HG03565 (cell line): ENCODE measurements at regions not wholly inside any gene's neighbourhood (a gene's known extent, or its start where the extent isn't known, plus 50 kb on each side); places are given as distances from the start of the nearest gene placed in this dataset.

Experiments used
- ATAC-seq: cut with Tn5 transposase; IDR thresholded peaks from one replicate; pipeline ENCODE4 v1.9.1; 2021; ENCODE audit warnings: mild to moderate bottlenecking, moderate library complexity; ENCODE audit not compliant: unreplicated experiment

DNA sequence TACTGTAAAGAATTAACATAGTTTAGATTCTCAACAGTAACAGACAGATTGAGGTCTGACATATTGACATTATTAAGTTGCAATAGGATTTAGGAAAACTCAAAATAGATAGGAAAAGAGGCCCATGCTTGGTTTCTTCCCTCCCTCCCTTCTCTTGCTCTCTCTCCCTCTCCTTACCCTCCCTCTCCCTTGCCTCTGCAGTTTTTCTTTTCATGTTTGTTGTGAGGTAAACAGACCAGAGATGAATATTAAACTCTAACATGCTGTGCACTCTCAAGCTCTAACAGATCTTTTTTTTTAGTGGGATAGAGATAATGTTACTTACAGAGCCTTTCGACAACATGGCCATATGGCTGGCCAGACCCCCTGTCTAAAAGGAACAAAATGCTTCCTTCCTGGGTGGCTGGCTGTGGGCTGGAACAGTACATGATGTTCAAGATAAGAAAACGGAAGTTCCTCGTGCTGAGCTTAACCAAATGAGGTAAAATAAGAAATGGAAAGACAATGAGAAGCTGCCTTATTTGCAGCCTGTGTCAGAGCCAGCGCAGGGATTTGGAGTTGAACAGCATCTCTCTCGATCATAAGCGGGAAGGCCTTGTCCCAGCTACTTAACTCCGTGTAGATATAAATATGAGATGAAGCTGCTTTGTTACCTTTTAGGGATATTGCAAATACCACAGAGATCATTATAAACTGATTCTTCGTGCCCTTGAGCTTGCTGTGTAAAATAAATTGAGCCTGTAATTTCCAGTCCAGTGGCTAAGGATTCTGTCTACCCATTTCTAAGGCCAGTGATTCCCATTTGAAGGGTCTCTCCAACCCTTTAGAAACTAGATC, 391.9 kb upstream of the NPVF start:
- no peak for ATAC-seq

DNA sequence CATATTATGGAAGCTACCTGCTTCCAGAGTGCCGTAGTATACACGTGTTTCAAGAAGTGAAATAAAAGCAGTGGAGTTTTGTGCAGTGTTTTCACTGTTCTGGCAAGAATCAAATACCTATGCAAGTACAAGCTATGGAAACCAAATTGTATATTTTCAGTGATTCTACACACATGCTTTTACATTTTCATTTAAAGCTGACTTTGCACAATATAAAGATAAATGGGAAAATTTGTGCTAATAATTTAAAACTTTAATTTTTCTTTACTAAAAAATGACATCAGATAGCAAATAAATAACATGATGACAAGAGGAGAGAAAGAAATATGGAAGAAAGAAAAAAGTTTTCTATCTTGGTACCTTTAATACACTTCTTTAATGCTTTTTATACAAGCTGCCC, 393.7 kb upstream of the NPVF start:
- no peak for ATAC-seq

DNA sequence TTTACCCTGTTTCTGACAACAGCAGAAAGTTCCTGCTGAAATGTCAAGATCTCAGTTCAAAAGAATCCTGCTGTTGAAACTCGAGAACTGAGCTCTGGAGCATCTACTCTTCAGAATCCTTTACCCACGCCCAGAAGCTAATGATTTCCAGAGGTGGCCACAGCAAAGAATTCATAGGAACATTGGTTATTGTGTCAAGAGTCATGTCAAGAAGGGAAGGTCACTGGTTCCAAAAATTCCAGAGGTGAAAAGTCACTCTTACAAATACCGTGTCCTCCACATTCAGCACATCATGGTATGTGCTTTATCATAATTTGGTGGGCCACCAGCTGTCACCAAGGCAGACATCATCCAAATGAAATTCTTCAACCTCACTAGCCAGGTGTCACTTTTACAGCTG, 394.4 kb upstream of the NPVF start:
- no peak for ATAC-seq

DNA sequence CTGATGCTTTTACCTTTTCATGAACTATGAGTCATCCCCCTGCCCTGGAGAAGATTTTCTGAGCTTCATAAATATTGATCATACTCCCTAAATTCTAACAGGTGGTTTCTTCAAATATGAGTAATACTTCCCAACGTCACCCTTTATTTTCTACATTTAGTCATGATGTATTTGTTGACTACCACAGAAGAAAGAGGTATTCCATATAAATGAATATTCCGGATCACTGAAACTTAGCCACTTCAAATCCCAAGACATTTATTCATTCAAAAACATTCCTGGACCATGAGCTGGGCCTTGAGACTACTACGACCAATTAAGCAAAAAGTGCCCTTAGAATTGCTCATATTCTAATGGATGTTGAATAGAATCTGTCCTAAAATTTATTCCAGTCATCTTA, 395.8 kb upstream of the NPVF start:
- ATAC-seq = no peak

DNA sequence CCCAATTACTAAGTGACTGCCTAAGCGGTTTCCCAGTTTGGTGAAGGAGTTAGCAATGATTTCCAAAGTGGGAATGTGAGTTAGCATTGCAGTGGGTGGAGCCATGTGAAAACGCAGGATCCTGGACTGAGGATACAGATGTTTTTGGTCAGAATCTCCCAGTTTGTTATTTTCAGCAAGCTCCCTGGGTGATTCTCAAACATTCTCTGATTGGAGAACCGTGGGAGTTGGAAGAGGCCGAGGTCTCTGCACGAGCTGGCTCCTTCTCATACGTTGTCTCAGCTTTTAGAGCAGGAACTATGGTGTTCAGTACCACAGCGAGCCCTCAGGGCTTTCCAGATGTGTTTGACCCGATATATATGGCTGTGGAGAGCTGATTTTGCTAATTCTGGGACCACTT, 396.5 kb upstream of the NPVF start:
- ATAC-seq = no peak

DNA sequence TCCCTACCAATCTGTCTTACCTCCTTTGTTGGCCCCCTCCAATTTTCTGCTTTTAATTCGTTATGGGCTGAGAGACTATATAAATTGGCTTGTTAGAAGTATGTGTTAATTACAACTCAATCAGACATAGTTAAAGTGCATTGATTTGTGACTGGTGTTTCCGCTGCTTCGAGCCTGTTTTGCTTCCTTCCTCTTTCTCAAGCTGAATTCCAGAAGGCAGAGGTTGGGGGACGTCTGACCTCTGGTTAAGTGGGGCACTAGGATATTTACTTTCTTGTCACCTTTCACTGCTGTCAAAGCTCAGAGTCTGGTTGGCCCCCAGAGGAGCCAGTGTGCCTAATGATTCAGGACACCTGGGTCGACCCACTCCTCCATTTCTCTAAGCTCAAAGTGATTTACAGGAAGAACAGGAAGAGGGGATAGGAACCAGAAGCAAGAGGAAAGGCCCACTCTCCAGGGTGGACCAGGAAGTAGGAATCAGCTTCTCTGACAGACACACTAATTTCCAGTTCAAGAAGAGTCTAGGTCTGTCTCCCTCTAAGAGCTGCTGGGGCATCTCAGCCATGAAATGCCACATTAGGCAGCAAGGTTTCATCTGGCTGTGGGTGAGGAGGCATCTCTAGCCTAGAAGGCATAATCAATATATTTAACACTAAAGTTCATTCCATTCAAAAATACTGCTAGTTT, 397.2 kb upstream of the NPVF start:
- ATAC-seq = no peak

DNA sequence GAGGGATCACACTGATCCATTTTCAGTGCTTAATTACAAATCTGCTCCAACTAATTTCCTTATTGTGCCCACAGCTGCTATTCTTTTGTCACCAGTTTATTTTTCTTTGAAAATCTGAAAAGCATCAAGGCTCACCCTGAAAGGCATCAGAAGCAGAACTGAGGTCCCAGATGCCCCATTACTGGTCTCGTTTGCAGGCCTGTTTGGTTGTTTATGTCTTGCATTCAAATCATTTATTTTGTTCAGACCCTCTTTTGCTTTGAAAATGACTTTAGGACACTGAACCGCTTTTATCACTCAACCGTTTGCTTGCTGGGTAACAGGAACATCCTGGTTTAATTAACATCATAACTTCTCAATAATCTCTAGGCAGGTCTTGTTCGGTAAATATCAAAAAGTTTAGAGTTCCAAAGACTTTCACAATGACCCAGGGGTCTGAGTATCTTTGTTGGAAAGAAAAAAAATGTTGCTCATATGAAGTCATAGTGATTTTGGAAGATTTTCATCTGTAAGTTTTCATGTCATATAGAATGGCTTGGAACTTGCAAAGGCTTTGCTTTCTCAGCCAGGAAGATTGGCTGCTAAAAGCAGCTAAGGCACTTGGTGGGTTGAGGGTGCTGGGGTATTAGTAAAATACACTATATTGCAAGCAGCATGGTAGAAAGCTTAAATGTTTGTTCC, 398.3 kb upstream of the NPVF start:
- no peak for ATAC-seq

DNA sequence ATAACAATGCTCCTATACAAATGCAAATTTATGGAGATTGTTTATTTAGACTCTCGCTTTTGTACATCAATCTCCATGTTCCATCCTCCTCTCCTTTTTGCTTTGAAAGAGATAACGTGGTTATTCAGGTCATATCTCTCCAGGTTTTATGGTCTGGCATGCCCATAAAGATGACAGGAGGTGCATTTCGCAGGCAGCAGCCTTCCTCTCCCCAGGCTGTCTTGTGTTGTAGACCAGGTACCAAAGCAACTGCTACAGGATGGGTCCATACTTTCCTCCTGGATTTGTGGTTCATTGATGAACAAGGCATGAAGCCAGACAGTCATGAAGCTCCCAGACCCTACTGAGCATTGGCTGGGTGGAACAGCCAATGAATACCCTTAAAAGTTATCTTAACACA, 400.2 kb upstream of the NPVF start:
- ATAC-seq = no peak

DNA sequence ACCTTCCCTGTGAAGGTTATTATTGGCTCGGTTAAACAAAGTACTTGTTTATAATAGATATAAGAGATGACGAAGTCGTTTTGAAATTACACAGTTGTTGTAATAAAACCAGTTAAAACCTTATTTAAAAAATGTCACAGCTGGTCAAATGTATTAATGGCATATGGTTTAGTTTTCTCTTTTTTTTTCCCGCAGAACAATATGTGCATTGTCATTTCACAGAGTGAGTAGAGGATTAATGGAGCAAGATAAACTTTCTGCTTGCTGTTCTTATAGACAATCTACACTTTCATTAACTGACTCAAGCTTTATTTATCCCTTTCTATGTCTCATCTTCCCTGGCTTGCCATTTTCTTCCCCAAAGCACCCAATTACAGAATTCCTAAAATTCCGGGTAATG, 404.3 kb upstream of the NPVF start:
- no peak for ATAC-seq

DNA sequence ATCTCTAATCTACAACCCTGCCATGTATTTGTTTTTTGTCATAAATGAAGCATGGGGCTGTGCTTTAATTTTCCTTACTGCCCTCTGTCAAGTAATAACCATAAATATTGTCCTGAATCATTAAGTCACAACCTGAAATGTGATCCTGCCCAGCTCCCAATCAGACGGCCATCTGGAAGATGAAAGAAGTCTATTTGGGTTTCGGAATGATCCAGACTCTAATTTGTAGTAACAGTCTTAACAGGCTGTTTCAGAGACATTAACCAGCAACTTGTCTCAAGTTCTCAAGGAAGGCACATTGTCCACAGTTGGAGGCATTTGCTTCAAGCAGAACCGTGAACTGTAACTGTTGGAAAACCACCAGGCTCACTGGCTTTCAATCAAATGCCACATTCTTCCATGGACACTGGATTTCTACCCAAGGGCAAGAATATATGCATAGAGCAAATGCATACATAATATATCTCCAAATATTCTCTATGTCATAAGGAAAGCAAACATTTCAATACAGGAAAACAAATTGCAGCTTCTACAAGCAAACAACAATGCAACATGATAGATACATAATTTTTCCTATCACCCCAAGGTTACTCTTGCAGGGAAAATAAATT, 405.2 kb upstream of the NPVF start:
- no peak for ATAC-seq

DNA sequence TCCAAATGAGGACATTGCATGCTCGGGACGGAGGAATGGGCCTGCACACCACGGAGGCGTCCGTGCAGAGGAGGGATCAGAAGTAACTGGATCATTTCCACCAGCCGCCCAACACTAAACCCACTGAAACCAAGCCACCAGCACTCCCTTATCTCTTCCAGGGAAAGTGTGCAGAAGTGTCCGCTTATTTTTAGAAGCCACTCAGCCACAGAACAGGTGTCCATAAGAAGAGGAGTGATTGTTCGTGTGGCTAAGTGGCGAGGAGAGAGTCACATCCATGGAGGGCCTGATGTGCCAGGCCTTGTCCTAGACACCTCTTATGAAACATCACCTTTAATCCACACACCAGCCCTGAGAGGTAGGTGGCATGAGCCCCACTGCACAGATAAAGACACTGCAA, 407.9 kb upstream of the NPVF start:
- no peak for ATAC-seq

DNA sequence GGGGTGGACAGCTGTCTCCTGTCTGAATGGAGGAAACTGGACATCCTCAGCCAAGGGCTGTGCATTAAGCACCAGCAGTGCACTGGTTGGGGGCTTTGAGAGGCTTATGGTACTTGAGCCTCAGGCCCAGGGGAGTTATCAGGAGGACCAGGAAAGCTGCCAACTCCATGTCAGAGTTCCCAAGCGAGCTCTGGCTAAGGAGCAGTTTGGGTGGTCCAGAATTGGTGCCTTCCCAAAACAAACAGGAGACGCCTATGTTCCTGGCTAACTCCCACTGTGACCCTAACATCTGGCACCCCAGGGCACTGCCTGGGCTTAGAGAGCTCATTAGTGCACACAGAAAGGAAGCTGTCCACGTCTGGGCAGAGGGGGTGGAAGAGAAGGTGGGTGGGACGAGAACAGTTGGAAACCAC, 408.6 kb upstream of the NPVF start:
- ATAC-seq = no peak

DNA sequence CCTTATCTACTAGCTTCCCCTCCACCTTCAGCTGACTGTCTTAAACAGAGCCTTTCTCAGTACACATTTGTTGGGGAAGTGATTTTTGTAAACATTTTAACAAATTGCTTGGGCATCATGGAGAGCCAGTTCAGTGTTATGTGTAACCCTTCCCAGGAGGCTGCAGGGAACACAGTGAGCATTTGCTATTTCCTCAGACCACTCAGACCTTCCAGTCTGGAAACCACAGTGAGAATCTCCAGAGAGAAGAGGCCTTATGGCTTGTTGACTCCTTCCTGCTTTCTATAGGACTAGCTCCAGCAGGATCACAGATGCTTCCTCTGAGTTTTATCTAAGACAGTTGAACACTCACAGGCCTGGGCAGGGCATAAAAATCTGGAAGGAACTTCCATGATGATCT, 409.8 kb upstream of the NPVF start:
- no peak for ATAC-seq

DNA sequence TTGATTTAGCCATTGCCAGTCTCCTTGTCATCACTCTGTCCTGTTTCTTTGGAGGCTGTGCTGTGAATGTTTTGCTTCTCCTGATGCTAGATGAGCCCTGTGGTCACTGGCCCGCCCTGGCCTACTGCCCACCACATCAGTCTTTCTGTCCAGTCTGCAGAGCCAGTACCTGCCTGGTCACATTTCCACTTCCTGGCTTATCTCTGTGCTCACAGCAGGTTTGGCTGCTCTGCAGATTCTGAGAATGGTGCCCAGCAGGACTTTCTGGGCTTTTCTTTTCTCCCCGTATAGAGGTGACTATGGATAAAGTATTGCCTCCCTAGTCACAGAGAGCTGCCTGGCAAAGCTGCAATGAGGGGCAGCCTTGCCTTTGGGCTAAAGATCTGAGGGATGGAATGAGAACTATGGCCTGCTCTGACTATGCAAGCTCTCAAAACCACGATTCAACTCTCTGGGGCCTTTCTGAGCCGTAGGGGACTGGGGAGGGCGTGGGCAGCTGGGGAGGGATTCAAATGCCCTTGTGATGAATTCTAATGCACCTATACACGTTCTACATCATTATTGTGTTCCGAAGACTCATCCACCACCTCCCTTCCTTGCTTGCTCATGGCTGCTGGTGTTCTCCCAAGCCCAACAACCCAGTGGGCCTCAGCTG, 410.4 kb upstream of the NPVF start:
- ATAC-seq = no peak

DNA sequence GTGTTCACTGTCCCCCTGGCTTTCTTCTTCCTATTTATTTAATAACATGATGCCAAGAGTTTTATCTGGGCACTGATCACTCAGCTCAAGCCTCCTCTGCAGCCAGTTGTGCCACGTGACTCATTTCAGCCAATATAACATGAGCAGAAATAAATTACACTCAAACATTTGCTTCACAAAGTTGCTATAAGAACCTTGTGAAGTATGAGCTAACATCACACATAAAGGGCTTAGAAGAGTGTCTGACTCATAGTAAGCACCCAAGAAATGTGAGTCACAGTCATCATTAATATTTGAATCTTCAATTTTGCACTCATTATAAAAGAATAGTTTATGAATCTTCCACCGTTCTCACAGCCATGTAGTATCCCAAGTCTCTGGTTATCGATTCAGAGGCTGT, 414.6 kb upstream of the NPVF start:
- no peak for ATAC-seq

DNA sequence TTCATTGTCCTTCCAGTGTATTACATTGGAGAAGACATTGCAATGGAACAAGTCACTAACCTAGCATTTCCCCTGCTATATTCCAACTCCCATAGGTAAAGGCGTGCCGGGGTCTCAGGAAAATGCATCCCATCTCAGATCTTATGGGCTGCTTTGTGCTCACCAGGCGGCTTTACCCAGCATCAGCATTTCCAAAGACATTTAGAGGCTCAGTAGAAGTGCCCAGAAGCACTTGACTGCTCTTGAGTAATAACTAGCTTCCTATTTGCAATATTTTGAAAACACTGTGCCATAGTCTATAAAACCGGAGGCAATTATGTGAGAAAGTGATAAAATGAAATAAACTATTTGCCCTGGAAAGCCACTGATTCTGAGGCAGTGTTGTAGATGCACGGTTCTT, 415.0 kb upstream of the NPVF start:
- ATAC-seq = no peak

DNA sequence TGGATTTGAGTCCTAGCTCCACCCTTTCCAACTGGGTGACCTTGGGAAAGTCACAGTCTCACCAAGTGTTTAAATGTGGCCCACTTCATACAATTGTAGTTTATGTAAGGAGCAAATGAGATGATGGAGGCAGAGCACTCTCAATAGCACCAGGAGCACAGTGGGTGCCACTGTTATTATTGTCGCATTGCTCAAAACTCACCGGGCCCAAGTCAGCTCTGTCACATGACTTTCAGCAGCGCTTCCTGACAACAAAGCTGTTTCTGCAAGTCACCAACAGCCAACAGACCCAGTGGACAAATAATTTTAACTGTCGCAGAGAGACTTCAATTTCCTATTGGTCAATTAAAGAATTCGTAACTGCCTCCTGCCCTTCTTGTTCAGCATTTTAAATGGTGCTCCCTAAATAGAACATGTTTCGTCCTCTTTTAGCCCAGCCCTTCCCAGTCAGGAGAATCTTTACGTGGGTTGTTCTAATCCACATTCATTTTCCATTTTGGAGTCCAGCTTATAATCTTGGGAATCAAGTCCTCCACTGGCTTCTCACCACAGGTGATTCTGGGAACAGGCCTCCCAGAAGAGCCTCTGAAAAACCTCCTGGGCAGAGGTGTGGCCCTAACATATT, 415.6 kb upstream of the NPVF start:
- ATAC-seq = no peak

DNA sequence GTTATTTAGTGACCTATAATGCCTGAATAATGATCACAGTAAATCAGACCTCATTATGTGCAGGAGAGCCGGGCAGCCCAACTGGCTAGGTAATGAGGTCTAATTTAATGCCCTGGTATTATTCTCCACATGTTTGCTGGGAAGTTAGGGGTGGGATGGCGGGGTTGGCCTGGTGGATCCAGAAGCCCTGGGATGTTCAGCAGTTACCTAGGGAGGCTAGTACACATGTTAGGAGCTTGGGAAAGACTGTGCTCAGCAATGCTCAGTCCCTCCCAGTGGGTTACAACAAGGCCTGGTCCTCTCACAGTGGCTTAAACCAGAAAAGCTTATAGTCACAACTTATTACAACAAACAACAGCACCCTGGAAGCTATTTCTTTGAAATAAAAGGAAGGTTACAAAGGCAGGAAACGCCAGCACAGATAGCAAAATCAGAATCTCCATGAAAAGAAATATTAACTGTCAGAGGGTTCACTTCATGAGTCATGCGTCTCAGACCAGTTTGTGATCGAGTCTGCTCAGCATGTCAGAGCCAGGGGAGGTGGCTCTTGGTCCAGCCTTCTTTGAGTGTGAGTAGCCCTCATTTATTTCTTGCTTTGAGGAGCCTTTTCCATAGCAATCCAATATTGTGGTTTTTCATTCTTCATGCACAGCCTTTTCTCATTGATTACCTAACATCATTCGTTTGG, 418.6 kb upstream of the NPVF start:
- no peak for ATAC-seq

DNA sequence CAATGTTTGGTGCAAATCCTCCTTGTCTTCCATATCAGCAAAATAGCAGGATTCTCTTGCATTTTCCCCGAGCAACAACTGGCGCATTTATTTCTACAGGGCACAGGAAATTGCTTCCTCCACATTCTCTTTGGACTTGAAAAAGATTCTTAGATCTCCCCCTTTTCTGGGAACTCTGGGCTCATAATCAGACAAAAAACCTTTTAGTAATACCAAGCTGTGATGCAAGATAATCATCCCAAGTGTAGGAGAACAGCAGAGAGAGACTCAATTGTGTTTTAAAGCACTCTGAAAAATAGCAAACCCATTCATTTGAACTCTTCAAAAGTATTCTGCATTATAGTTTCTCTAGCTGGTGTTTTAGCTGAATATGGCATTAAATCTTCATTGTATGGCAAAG, 419.6 kb upstream of the NPVF start:
- no peak for ATAC-seq

DNA sequence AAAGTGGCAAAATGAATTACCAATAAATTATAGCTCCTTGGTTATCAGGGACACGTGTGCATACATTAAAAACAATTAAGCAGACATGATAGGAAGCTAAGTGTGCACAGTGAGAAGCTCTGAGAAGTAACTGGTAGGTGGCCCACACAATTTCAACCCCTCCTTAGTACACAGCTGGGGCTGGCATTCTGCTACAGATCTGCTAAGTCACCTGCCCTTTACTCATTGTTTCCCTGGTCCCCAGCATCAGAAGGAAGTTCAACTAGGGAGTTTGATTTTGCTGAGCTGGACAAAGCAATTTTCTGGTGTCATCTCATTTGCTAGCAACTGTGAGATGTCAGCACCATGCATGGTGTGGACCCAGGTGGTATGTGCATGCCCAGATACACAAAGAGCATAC, 424.1 kb upstream of the NPVF start:
- no peak for ATAC-seq
